SH-SY5Y (cell line): ENCODE measurements at regions not wholly inside any gene's neighbourhood (a gene's known extent, or its start where the extent isn't known, plus 50 kb on each side); places are given as distances from the start of the nearest gene placed in this dataset.

Experiments used
- GATA2 ChIP-seq: IDR thresholded peaks from 2 replicates; pipeline ENCODE4 v1.6.1; 2011; ENCODE audit warnings: mild to moderate bottlenecking, low read depth, low read length
- GATA3 ChIP-seq: IDR thresholded peaks from 2 replicates; pipeline ENCODE4 v1.6.1; 2011; ENCODE audit warnings: low read depth, mild to moderate bottlenecking, low read length, moderate library complexity

DNA sequence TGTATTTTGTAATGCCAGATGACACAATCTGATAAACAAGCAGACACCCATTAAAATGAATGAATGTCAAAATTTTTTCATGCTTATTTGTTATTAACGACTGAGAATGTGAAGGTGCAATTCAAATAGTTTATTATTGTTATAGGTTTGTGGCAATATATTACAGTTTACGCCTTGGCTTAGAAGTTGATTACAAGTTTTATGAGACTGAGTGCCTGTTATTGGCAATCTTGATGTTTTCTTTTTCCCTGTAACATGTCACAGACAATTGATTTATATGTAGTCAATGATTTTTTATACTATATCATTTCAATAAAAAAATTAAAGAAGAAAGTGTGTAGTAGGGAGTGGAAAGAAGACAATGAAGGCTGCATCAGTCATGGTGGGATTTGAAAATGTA is 144.1 kb upstream of the EEF1E1 start:
- TF ChIP-seq GATA2 (no peak), GATA3 (no peak)
